GM19043 (cell line): ENCODE measurements at regions not wholly inside any gene's neighbourhood (a gene's known extent, or its start where the extent isn't known, plus 50 kb on each side); places are given as distances from the start of the nearest gene placed in this dataset.
A peak's percentile ranks its signal among the peaks of the same experiment; 100 is the strongest.
"Not testable (repeated sequence)": the region's sequence is repeated elsewhere in the genome, so short reads cannot be mapped to it uniquely, and the experiment has no call there.

ENCODE experiments used
- ATAC-seq: cut with Tn5 transposase; IDR thresholded peaks from one replicate; pipeline ENCODE4 v1.9.1; 2021; ENCODE audit warnings: low read depth; ENCODE audit not compliant: unreplicated experiment

DNA sequence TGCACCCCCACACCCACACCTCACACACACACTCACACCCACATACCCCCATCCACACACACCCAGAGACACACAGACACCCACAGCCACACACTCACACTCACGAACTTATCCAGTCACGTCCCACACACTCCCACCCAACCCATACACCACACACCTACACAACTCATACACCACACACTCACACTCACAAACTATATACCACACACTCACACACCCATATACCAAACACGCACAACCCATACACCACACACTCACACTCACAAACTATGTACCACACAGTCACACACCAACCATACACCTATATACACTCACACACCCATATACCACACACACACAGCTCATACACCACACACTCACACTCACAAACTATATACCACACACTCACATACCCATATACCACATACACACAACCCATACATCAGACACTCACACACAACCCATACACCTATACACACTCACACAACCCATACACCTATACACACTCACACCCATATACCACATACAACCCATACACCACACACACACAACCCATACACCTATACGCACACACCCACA lies 162.4 kb downstream of the TMEM121 start:
- not testable (repeated sequence) for ATAC-seq

DNA sequence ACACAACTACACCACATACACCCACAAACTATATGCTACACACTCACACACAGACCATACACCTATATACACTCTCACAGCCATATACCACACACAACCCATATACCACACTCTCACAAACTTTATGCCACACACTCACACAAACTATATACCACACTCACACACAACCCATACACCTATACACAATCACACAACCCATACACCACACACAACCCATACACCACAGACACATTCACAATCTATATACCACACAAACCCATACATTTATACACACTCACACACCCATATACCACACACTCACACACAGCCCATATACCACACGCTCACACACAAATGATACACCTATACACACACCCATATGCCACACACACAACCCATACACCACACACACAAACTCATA lies 163.3 kb downstream of the TMEM121 start:
- ATAC-seq: no peak

GRCh38 chr14:105690671-105691070 lies 164.3 kb downstream of the TMEM121 start:
- no peak for ATAC-seq

- not testable (repeated sequence) for ATAC-seq
Measured at GRCh38 chr14:105691321-105692109, 165.1 kb downstream of the TMEM121 start.

DNA sequence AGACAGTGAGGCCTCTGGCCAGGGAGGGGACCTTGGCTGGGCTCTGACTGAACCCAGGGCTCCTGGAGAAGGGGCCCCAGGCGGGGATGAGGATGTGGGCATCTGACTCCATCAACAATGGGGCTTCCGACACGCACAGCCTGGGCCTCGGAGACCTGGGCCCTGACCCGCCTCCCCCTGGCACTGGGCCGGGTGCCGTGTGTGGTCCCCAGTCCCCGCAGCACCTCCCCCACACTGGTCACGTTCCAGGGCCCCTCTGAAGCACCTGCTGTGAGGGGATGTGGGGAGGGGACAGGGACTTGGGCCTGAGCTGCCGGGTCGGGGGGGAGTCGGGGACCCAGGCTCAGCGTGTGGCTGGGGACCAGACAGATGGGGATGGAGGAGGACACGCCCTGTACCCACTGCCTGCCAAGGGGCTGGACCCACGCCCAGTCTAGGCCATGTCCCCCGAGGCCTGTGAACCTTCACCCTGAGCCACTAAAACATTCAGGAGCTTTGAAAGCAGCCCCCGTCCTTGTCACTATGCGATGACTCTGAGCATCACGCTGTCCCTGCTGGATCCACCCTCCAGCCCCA lies 165.8 kb downstream of the TMEM121 start:
- not testable (repeated sequence) for ATAC-seq

GRCh38 chr14:105694961-105695360 lies 168.6 kb downstream of the TMEM121 start:
- ATAC-seq: no peak

DNA sequence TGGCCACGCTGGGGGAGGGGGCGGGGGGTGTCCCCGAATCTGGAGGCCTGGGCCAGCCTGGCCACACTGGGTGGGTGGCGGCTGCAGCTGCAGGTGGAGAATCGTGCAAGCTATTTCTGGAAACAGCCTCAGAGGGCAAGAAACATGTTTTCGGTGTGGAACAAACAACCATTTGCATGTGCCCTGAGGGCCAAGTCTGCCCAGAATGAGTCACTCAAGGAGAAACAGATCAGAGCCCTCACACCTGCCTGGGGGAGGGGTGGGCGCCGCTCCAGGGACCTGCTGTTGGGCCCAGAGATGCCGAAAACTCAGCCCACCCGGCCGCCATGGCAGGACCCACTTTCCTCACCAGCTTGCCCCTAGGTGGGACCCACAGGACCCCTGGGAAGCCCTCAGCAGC lies 170.0 kb downstream of the TMEM121 start:
- ATAC-seq: peak; percentile 39

DNA sequence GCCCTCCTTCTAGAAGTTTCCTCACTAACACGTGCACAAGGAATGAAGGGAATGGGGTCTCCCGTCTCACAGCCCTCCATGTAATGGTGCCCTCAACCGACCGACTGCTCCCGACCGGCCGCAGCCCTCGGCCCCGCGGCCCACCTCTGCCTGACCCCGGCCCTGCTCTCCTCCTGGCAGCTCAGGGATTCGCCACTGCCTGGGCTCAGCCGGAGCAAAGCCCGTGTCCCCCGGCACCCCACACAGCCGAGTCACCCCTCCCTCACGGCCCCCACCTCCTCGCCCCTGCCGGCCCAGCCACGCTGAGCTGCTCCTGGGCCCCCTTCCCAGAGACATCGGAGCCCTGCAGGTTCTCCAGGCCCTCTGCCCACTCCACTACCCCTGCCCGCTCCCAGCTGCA lies 171.0 kb downstream of the TMEM121 start:
- ATAC-seq: not testable (repeated sequence)

GRCh38 chr14:105697955-105698354 lies 171.6 kb downstream of the TMEM121 start:
- ATAC-seq: not testable (repeated sequence)

- not testable (repeated sequence) for ATAC-seq
Measured at GRCh38 chr14:105698940-105699556, 172.7 kb downstream of the TMEM121 start.

DNA sequence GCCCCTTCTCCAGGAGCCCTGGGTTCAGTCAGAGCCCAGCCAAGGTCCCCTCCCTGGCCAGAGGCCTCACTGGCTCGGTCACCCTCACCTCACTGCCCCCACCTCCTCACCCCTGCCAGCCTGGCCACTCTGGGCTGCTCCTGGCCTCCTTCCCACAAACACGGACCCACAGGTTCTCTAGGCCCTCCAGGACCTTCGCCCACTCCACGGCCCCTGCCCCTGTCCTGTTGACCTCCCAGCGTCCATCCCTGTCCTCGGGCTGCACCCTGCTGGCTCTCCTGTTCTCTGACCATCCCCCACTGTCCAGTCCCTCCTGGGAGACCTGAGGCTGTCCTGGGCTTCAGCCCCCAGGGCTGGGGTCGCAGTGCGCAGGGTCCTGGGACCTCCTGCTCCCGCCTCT lies 173.3 kb downstream of the TMEM121 start:
- not testable (repeated sequence) for ATAC-seq

DNA sequence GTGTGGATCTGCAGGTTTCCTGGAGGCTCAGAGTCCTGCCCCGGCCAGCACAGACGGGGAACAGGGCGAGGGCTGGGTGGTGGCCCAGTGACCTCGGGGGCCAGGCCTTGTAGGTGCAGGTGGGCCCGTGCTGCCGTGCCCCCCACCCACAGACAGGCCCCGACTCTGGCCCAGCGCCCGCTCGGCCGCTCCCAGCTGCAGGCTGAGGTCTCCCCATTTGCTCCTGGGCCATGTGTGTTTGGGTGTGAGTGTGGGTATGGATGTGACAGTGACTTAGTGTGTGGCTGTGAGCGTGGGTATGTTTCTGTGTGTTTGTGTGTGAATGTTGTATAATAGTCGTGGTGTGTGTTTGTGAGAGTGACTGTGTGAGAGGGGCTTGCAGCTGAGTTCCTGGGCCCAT lies 173.8 kb downstream of the TMEM121 start:
- ATAC-seq: not testable (repeated sequence)

GRCh38 chr14:105700622-105701288 lies 174.4 kb downstream of the TMEM121 start:
- ATAC-seq: peak; percentile 55

- ATAC-seq: no peak
Measured at GRCh38 chr14:105701456-105702274, 175.3 kb downstream of the TMEM121 start.

GRCh38 chr14:105702275-105702817 lies 176.0 kb downstream of the TMEM121 start:
- ATAC-seq: no peak

GRCh38 chr14:105703044-105703665 lies 176.8 kb downstream of the TMEM121 start:
- not testable (repeated sequence) for ATAC-seq

DNA sequence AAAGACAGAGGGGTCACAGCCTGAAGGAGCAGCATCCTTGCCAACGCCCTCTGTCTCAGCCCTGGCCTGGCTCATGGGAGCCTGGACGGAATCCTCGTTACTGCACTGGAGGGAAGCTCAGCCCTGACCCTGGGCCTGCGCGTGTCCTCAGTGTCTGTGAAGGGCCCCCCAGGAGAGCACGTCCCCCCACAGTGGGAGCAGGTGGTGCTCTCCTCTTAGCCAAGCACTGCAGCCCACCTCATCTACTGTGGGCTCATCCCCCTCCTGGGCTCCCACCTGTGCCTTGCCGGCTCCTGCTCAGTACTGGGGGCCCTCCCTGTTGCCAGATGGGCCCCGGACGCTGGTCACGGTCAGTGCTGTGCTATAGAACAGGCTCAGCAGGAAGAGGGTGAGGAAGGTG lies 177.7 kb downstream of the TMEM121 start:
- ATAC-seq: not testable (repeated sequence)

- ATAC-seq: not testable (repeated sequence)
Measured at GRCh38 chr14:105704492-105704891, 178.1 kb downstream of the TMEM121 start.

- ATAC-seq: not testable (repeated sequence)
Measured at GRCh38 chr14:105705512-105705861, 179.1 kb downstream of the TMEM121 start.
